GM03348 (cell line): ENCODE measurements at regions not wholly inside any gene's neighbourhood (a gene's known extent, or its start where the extent isn't known, plus 50 kb on each side); places are given as distances from the start of the nearest gene placed in this dataset.

Source experiments
- DNase-seq: peaks from one replicate; pipeline ENCODE4 v3.0.0; 2012; ENCODE audit warnings: low spot score

- DNase-seq: no peak
Measured at GRCh38 chr16:79656553-79657115, 56.1 kb upstream of the MAF start.

- no peak for DNase-seq
Measured at GRCh38 chr16:79653373-79653891, 52.9 kb upstream of the MAF start.

GRCh38 chr16:79651363-79651762, 50.8 kb upstream of the MAF start:
- DNase-seq: peak; percentile 12
